Osteocyte (in vitro differentiated cells): ENCODE measurements at regions not wholly inside any gene's neighbourhood (a gene's known extent, or its start where the extent isn't known, plus 50 kb on each side); places are given as distances from the start of the nearest gene placed in this dataset.
A peak's percentile ranks its signal among the peaks of the same experiment; 100 is the strongest.

ENCODE experiments used
- DNase-seq: peaks from one replicate; pipeline ENCODE4 v3.0.0; 2021; ENCODE audit warnings: mixed read lengths; ENCODE audit not compliant: unreplicated experiment; ENCODE audit errors: extremely low spot score
- H3K27ac Mint-ChIP-seq: one replicate; pipeline ENCODE4 v1.8.0; 2021; ENCODE audit warnings: mild to moderate bottlenecking, mixed read lengths; ENCODE audit not compliant: unreplicated experiment
- H3K27me3 Mint-ChIP-seq: one replicate; pipeline ENCODE4 v1.8.0; 2021; ENCODE audit warnings: mixed read lengths; ENCODE audit not compliant: unreplicated experiment
- H3K36me3 Mint-ChIP-seq: one replicate; pipeline ENCODE4 v1.8.0; 2021; ENCODE audit warnings: mixed read lengths; ENCODE audit not compliant: unreplicated experiment
- H3K4me1 Mint-ChIP-seq: one replicate; pipeline ENCODE4 v1.8.0; 2021; ENCODE audit warnings: mixed read lengths; ENCODE audit not compliant: unreplicated experiment
- H3K4me3 Mint-ChIP-seq: one replicate; pipeline ENCODE4 v1.8.0; 2021; ENCODE audit warnings: mild to moderate bottlenecking, moderate library complexity, mixed read lengths; ENCODE audit not compliant: unreplicated experiment
- H3K9me3 Mint-ChIP-seq: one replicate; pipeline ENCODE4 v1.8.0; 2021; ENCODE audit warnings: mixed read lengths; ENCODE audit not compliant: unreplicated experiment
- TF ChIP-seq, protein P1 (sequence below): fragments of 200-600 bp; sonication (generic); IDR thresholded peaks from 2 replicates; pipeline ENCODE4 v1.5.0; 2021; ENCODE audit warnings: antibody characterized with exemption, mild to moderate bottlenecking, moderate library complexity

DNA sequence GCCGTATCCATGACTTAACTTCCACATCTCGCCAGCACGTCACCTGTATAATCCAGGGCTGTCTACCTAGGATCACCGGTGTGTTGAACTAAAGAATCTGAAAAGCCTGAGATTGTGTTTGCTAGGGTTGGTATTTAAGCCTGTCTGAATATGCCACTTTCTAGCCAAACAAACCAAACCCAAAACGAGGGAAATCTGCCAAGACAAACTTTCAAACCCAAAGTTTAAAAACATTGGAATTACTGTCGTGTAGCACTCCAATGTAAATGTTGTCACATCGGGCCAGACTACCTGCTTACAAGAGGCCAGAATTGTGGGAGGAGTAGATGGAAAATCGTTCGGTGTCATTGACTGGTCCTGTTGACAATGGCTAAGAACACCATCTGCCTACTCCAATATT, 747.8 kb downstream of the EFNB2 start:
- peaks cover 3% of the 10 kb centered on the region for H3K36me3 Mint-ChIP-seq
- DNase-seq, result no peak

DNA sequence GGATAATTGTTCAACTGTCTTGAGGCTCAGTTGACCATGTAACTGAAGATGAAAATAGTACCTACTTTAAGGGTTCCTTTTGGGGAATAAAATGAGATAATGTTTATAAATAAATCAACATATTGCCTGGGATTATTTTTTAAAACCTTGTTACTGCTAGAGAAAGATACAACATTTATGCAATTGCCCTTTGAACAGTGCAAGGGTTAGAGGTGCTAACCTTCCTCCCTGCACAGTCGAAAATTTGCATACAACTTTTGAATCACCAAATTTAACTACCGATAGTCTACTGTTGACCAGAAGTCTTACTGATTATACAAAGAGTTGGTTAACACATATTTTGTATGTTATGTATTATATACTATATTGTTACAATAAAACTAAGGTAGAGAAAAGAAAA, 750.0 kb downstream of the EFNB2 start:
- Mint-ChIP-seq H3K4me1 (peaks cover 33% of the 10 kb centered on the region), H3K27me3 (no peaks in the 10 kb centered on the region), H3K27ac (no peak overlapping the region), H3K36me3 (peaks cover 5% of the 10 kb centered on the region), H3K4me3 (no peak overlapping the region), H3K9me3 (peaks cover 17% of the 10 kb centered on the region)
- TF ChIP-seq, protein P1, sequence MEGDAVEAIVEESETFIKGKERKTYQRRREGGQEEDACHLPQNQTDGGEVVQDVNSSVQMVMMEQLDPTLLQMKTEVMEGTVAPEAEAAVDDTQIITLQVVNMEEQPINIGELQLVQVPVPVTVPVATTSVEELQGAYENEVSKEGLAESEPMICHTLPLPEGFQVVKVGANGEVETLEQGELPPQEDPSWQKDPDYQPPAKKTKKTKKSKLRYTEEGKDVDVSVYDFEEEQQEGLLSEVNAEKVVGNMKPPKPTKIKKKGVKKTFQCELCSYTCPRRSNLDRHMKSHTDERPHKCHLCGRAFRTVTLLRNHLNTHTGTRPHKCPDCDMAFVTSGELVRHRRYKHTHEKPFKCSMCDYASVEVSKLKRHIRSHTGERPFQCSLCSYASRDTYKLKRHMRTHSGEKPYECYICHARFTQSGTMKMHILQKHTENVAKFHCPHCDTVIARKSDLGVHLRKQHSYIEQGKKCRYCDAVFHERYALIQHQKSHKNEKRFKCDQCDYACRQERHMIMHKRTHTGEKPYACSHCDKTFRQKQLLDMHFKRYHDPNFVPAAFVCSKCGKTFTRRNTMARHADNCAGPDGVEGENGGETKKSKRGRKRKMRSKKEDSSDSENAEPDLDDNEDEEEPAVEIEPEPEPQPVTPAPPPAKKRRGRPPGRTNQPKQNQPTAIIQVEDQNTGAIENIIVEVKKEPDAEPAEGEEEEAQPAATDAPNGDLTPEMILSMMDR, result no peak
- no peak for DNase-seq

More for the DNA sequence above, 747.8 kb downstream of the EFNB2 start:
- TF ChIP-seq, protein P1, result no peak
- Mint-ChIP-seq H3K4me1 (peaks cover 33% of the 10 kb centered on the region), H3K4me3 (no peak overlapping the region), H3K9me3 (peaks cover 3% of the 10 kb centered on the region), H3K27me3 (no peaks in the 10 kb centered on the region), H3K27ac (peak overlapping the region; percentile 81)

DNA sequence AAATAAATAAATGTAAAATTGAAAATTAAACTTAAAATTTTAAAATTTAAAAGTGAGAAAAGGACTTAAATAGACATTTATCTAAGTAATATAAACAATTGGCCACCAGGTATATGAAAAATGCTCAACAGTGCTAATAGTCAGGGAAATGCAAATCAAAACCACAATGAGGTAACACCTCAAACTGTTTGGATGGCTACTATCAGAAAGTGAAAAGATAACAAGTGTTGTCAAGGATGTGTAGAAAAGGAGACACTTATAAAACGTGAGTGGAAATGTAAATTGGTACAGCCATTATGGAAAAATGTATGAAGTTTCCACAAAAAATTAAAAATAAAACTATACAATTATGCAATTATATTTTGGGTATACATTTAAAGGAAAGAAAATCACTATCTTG, 752.2 kb downstream of the EFNB2 start:
- no peak for DNase-seq
- Mint-ChIP-seq H3K27me3 (no peaks in the 10 kb centered on the region), H3K27ac (no peak overlapping the region), H3K4me3 (no peak overlapping the region), H3K9me3 (peaks cover 17% of the 10 kb centered on the region), H3K36me3 (peaks cover 5% of the 10 kb centered on the region), H3K4me1 (peaks cover 24% of the 10 kb centered on the region)
- TF ChIP-seq, protein P1, result no peak

DNA sequence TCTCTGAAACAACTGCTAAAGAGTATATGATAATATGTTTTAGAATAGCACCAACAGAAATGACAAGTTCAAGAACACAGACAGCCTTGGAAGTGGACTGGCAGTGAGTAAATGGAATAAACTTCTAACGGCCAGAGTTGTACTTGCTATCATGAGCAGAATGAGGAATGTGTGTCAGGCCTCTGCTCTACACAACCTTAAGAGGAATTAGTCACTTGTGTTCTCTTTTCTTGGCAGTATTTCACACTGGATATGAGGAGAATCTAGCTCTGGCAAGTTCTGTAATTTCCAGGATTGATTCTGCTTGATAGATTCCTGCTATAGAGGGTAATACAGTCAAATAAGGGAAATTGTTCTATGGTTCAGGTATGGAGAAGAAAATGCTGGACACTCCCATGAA, 757.3 kb downstream of the EFNB2 start:
- H3K4me1 Mint-ChIP-seq, result peaks cover 13% of the 10 kb centered on the region
- H3K27me3 Mint-ChIP-seq, result no peaks in the 10 kb centered on the region
- peaks cover 2% of the 10 kb centered on the region for H3K36me3 Mint-ChIP-seq
- DNase-seq, result no peak
- TF ChIP-seq, protein P1, result no peak
- H3K9me3 Mint-ChIP-seq, result peaks cover 14% of the 10 kb centered on the region
- H3K27ac Mint-ChIP-seq, result no peak overlapping the region
- no peak overlapping the region for H3K4me3 Mint-ChIP-seq

DNA sequence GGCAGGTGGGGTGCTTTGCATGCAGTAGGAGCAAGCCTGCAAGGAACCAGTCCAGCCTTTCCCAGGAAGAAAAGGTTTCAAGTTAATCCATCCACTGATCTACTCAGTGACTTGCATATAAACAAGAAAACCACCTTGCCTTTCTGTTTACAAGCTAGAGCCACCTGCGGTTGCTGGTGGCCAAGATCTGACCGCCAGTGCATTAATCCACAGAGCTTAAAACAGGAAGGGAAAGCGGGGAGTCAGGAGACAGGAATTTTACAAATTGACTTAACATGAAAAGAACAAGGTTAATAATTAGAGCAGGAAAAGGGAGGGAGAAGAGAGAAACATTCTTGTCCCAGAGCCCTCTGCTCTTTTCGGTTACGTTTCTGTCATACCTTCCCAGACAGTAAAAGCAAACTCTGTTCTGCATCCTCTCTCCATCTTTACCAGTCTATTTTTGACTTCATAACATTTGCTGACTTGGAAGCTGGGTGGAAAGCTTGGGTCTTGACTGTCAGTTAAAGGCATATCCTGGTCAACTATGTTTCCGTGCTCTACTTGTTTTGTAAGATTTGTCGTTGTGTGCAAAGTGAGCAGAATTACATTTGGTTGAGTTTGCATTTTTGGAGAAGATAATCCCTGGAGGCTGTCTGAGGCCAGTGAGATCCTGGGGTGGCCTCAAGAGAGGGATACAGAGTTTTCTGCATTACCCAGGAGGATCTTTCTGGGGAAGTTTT, 760.6 kb downstream of the EFNB2 start:
- H3K36me3 Mint-ChIP-seq, result no peaks in the 10 kb centered on the region
- H3K9me3 Mint-ChIP-seq, result peaks cover 5% of the 10 kb centered on the region
- no peaks in the 10 kb centered on the region for H3K27me3 Mint-ChIP-seq
- DNase-seq, result no peak
- H3K27ac Mint-ChIP-seq, result no peak overlapping the region
- TF ChIP-seq, protein P1, result no peak
- H3K4me3 Mint-ChIP-seq, result no peak overlapping the region
- peaks cover 13% of the 10 kb centered on the region for H3K4me1 Mint-ChIP-seq
